OCI-LY1 (cell line): ENCODE measurements at regions not wholly inside any gene's neighbourhood (a gene's known extent, or its start where the extent isn't known, plus 50 kb on each side); places are given as distances from the start of the nearest gene placed in this dataset.

Experiments
- H2AFZ ChIP-seq: fragments of 200-600 bp; sonication (generic), shearing (Covaris generic); 2 replicates; pipeline ENCODE4 v1.6.0; 2014; ENCODE audit warnings: antibody characterized with exemption, mild to moderate bottlenecking, low read length
- H3F3A ChIP-seq: fragments of 200-600 bp; sonication (generic), shearing (Covaris generic); 2 replicates; pipeline ENCODE4 v1.6.0; 2014; ENCODE audit warnings: mild to moderate bottlenecking, antibody characterized with exemption, low read length, moderate library complexity; ENCODE audit not compliant: insufficient read depth
- H3K27ac ChIP-seq: fragments of 200-600 bp; sonication (generic); 2 replicates; pipeline ENCODE4 v1.5.1; 2014; ENCODE audit warnings: low read length, mixed run types, mild to moderate bottlenecking, low read depth; ENCODE audit not compliant: poor library complexity, severe bottlenecking
- H3K27me3 ChIP-seq: fragments of 200-600 bp; sonication (generic); 2 replicates; pipeline ENCODE4 v1.6.0; 2014; ENCODE audit warnings: antibody characterized with exemption, mild to moderate bottlenecking, low read length, moderate library complexity; ENCODE audit not compliant: insufficient read depth
- H3K36me3 ChIP-seq: fragments of 200-600 bp; sonication (generic); 2 replicates; pipeline ENCODE4 v1.6.1; 2014; ENCODE audit warnings: mild to moderate bottlenecking, antibody characterized with exemption, low read length, moderate library complexity, mixed read lengths; ENCODE audit not compliant: insufficient read depth
- H3K4me1 ChIP-seq: fragments of 200-600 bp; sonication (generic); 2 replicates; pipeline ENCODE4 v1.5.1; 2014; ENCODE audit warnings: mild to moderate bottlenecking, low read length, moderate library complexity; ENCODE audit not compliant: insufficient read depth, severe bottlenecking
- H3K4me2 ChIP-seq: fragments of 200-600 bp; sonication (generic), shearing (Covaris generic); 2 replicates; pipeline ENCODE4 v1.6.1; 2014; ENCODE audit warnings: low read length
- H3K4me3 ChIP-seq: fragments of 200-600 bp; sonication (generic); 2 replicates; pipeline ENCODE4 v1.5.1; 2014; ENCODE audit warnings: low read length, low read depth, mild to moderate bottlenecking, mixed read lengths; ENCODE audit not compliant: poor library complexity, severe bottlenecking
- H3K79me2 ChIP-seq: fragments of 200-600 bp; shearing (Covaris generic); 2 replicates; pipeline ENCODE4 v1.6.1; 2016; ENCODE audit warnings: mixed run types, low read length, mixed read lengths; ENCODE audit not compliant: insufficient read depth
- H3K9ac ChIP-seq: fragments of 200-600 bp; sonication (generic), shearing (Covaris generic); 2 replicates; pipeline ENCODE4 v1.6.1; 2014; ENCODE audit warnings: mild to moderate bottlenecking, low read length, mixed read lengths
- H3K9me2 ChIP-seq: fragments of 200-600 bp; sonication (generic), shearing (Covaris generic); 2 replicates; pipeline ENCODE4 v1.6.1; 2014; ENCODE audit warnings: low read depth, mild to moderate bottlenecking, low read length, mixed read lengths
- H3K9me3 ChIP-seq: fragments of 200-600 bp; shearing (Covaris generic); 2 replicates; pipeline ENCODE4 v1.6.1; 2014; ENCODE audit warnings: low read length, mixed read lengths
- H4K20me1 ChIP-seq: fragments of 200-600 bp; sonication (generic), shearing (Covaris generic); 2 replicates; pipeline ENCODE4 v1.6.0; 2016; ENCODE audit warnings: mild to moderate bottlenecking, low read length; ENCODE audit not compliant: insufficient read depth
- CTCF ChIP-seq: fragments of 200-600 bp; sonication (generic), shearing (Covaris generic); IDR thresholded peaks from 2 replicates; pipeline ENCODE4 v1.5.1; 2017; ENCODE audit warnings: mild to moderate bottlenecking, antibody characterized with exemption, low read length, moderate library complexity, mixed read lengths
- EZH2 ChIP-seq: fragments of 200-600 bp; sonication (generic), shearing (Covaris generic); IDR thresholded peaks from 2 replicates; pipeline ENCODE4 v1.8.0; 2017; ENCODE audit warnings: borderline replicate concordance, mixed run types, mild to moderate bottlenecking, antibody characterized with exemption, low read length, moderate library complexity, mixed read lengths

GRCh38 chr9:117494401-117495090 lies 79.7 kb upstream of the ASTN2 start:
- Histone ChIP-seq H3K27me3 (no peaks in the 10 kb centered on the region), H3K4me2 (no peak overlapping the region), H3K9me3 (no peaks in the 10 kb centered on the region), H3K9ac (no peak overlapping the region), H4K20me1 (no peaks in the 10 kb centered on the region), H3K4me3 (no peak overlapping the region), H2AFZ (no peak overlapping the region), H3K4me1 (no peaks in the 10 kb centered on the region), H3K9me2 (no peaks in the 10 kb centered on the region), H3F3A (no peaks in the 10 kb centered on the region), H3K27ac (no peak overlapping the region), H3K36me3 (no peaks in the 10 kb centered on the region), H3K79me2 (no peaks in the 10 kb centered on the region)
- TF ChIP-seq EZH2 (no peak), CTCF (no peak)

GRCh38 chr9:117492476-117492875 lies 77.6 kb upstream of the ASTN2 start:
- Histone ChIP-seq H3K27ac (no peak overlapping the region), H3K4me1 (peaks cover 4% of the 10 kb centered on the region), H3K9me2 (no peaks in the 10 kb centered on the region), H3K9ac (no peak overlapping the region), H3K79me2 (no peaks in the 10 kb centered on the region), H2AFZ (no peak overlapping the region), H3K9me3 (no peaks in the 10 kb centered on the region), H3F3A (no peaks in the 10 kb centered on the region), H4K20me1 (no peaks in the 10 kb centered on the region), H3K4me3 (no peak overlapping the region), H3K36me3 (no peaks in the 10 kb centered on the region), H3K27me3 (no peaks in the 10 kb centered on the region), H3K4me2 (no peak overlapping the region)
- TF ChIP-seq CTCF (no peak), EZH2 (no peak)

- no peaks in the 10 kb centered on the region for H3K79me2 ChIP-seq
- H3K4me3 ChIP-seq = no peak overlapping the region
- H3K36me3 ChIP-seq = no peaks in the 10 kb centered on the region
- H2AFZ ChIP-seq = no peak overlapping the region
- no peak overlapping the region for H3K27ac ChIP-seq
- no peaks in the 10 kb centered on the region for H3K9me2 ChIP-seq
- no peaks in the 10 kb centered on the region for H3F3A ChIP-seq
- peaks cover 4% of the 10 kb centered on the region for H3K4me1 ChIP-seq
- no peak overlapping the region for H3K9ac ChIP-seq
- no peaks in the 10 kb centered on the region for H4K20me1 ChIP-seq
- no peak overlapping the region for H3K4me2 ChIP-seq
- no peaks in the 10 kb centered on the region for H3K27me3 ChIP-seq
- TF ChIP-seq EZH2 (no peak), CTCF (no peak)
- H3K9me3 ChIP-seq = no peaks in the 10 kb centered on the region
Measured at GRCh38 chr9:117491491-117491890, 76.6 kb upstream of the ASTN2 start.
